GM21717 (cell line): ENCODE measurements at regions not wholly inside any gene's neighbourhood (a gene's known extent, or its start where the extent isn't known, plus 50 kb on each side); places are given as distances from the start of the nearest gene placed in this dataset.

ENCODE experiments used
- ATAC-seq: cut with Tn5 transposase; IDR thresholded peaks from one replicate; pipeline ENCODE4 v1.9.1; 2021; ENCODE audit warnings: mild to moderate bottlenecking, moderate library complexity; ENCODE audit not compliant: unreplicated experiment

DNA sequence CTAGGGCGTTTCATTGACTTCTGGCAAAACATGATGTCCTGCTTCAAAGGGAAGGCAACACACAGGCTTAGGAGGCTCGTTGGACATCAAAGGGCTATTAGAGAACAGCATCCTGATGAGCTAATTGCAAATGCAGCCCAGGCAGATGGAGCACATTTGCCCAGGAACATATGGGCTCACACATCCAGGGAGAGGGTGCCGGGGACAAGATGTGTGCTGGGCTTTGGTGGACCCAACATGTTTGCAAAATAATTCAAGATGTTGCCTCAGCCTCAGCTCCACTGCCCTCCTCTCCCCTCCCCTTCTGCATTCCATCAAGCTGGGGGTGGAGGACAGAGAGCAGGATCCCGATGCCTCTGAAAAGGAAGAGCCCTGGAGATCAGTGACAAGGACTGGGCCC lies 217.1 kb upstream of the ZMIZ1 start:
- no peak for ATAC-seq

DNA sequence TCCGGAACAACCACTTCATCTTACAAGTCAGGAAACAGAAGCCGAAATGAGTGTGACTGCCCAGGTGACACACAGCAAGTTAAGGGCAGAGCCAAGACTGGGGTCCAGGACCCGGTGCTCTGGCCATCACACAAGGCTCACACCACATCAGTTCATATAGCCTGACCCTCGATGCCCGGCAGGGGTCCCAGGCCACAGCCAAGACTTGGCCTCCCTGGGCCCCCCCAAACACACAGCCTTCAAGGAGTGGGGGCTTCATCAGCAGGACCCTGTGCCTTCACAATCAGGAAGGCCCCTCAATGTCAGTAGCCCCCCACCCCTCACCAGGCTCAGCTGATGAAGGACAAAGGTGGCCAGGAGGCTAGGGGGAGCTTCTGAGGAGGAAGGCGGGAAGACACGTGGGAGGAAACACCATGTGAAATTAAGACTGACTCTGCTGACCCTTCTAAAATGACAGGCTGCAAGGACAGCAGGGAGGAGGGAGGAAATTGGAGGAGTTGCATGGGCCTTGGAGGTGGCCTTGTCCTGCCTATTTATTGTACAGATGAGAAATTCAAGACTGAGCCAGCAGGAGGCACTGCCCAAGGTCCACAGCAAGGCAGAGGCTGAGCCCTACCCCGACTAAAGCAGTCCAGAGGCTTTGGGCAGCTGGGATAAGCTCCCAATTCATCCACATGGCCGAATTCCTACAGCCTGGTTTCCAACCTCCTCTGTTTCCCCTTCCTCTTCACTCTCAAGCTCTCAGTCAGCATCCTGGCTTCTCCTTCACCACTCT lies 216.1 kb upstream of the ZMIZ1 start:
- no peak for ATAC-seq

DNA sequence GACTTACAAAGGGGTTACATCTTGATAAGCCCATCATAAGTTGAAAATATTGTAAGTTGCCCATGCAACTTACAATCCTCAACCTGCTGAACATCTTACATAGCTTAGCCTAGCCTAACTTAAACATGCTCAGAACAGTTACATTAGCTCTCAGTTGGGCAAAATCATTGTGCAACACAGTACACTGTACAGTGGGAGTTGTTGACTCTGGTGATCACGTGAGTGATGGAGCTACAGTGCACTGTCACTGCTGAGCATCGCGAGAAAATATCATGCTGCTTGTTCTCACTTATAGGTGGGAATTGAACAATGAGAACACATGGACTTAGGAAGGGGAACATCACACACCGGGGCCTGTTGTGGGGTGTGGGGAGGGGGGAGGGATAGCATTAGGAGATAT lies 214.9 kb upstream of the ZMIZ1 start:
- no peak for ATAC-seq

DNA sequence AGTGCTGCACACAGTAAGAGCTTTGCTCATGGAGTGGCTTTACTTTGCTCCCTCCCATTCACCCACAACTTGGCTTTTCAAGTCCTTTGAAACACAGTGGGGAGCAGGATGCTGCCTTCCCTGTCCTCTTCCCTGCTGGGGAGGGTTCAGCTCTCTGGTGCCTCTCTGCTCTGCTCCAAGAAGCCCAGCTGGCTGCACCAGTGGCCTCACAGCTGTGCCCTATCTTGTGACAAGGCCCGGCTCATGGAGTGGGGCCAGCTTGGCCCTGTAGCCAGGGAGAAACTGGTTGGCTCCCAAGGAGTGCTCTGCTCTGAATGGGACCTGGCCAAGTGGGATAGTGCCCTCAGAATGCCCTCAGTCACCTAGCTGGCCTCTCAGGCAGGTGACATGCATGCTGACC lies 212.3 kb upstream of the ZMIZ1 start:
- no peak for ATAC-seq

DNA sequence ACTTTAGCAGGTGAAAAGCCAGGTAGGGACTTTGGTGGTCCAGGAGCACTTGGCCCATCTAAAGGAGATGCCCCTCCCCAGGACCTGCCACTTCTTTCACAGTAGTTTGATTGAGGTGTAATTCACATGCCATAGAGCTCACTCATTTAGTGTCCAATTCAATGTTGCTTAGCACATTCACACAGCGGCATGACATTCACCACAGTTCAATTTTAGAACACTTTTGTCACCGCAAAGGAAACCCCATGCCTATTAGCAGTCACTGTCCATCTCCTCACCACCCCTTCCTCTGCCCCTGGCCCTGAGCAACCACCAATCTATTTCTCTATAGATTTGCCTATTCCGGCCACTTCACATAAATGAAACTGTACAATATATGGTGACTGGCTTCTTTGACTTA lies 211.6 kb upstream of the ZMIZ1 start:
- ATAC-seq: no peak

DNA sequence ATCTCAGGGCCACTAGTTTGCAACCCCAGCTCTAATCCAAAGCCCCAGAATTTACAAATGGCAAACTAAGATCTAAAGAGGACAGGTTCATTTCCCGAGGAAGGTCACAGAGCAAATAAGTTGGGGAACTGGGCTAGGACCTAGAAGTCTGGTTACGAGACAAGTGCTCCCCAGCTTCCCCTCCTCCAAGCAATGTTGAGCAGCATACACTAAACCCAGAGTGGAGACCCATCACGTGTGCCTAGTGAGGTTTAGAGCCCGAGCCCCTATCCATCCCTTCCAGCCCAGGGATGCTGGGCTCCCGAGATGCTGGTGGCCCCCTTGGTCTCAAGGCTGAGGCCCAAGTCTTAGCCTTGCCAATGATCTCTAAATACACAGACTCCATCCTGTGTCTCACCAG lies 209.5 kb upstream of the ZMIZ1 start:
- ATAC-seq: no peak

DNA sequence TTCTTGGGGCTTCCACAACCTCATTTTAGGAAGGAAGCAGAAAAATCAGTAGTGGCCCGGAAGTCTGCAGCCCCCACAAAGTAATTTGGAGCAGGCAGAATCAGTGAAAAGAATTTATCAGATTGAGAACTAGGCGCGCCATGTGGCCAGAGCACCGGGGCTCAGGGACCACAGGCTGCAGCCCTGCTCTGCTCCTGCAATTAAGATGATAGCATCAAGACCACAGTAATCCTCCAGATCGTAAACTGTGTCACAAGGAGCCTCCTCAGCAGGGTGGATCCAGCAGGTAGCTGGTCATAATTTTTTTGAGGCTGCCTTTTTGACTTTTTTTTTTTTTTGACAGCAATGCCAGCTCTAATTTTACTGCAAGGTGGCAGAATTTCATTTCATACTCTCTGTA lies 209.0 kb upstream of the ZMIZ1 start:
- ATAC-seq: no peak

DNA sequence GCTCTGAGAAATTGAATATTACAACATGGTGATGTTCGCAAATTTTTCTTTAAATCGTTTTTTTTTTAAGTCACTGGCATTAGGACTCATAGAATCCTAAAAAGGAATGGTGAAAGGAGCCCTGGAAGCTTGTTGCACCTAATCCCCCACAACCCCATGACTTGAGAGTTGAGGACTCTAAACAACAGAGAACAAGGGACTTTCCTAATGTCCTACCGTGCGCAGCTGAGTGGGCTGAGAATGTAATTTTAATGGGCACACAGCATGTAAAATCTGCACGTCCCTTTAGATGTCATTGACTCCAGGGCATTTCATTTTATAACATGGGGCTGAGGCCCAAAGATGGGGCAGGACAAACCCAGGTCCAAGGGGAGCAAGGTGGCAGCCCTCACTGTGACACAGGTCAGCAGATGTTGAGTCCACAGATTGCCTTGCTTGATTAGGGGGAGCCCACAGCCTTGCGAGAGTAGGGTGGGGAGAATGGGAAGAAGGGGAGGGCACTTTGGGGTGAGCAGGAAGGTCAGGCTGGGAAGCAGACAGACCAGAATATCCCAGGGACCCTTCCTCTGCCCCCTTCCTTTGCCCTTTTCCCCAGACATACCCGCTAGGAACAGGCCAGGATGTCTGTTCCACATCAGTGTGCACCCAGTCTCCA lies 208.4 kb upstream of the ZMIZ1 start:
- no peak for ATAC-seq

DNA sequence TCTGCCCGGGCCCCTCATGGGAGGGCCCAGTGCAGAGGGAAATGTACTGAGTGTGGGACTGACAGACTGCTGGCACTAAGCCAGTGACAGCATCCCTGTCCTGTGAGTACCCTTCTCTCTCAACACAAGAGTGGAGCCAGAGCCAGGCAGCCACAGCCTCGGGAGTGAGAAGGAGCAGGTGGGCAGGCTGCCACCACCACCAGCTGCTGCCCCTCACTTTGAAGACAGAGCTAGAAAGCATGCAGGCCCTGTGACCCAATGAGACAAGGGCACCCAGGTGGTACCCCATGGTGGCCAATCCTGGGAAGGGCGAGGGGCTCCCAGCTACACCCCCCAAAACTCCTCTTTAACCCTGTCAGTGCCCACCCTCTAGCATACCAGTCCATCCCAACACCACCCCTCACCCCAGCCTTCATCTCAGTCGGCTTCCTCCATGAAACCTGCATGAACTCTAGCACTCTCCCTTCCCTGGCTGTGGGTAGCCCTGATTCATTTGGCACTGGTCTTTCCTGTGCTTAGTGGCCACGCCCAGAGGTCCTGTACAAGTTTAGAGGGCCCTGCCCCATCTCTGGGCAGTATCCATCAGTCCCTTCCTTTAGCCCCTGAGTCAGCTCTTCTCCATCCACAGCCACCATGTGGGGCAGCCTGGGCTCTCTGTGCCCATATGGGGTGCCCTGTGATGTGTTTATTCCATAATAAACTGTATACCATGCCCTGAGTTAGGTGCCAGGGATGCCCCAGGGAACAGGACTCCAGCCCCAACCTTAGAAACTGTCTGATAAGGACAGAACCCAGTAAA lies 207.0 kb upstream of the ZMIZ1 start:
- no peak for ATAC-seq

DNA sequence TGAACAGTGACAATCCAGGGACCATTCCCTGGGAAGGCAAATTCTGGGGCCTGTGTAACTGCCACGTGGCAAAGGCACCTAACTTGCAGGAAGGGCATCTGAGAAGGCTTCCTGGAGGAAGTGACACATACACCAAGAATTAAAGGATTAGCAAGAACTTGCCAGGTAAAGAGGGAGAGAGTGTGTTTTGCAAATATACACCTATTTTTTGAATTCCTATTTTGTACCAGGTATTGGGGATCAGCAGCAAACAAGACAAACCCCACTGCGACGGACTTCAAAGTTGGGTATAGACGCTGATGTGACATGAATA lies 206.5 kb upstream of the ZMIZ1 start:
- ATAC-seq: no peak

DNA sequence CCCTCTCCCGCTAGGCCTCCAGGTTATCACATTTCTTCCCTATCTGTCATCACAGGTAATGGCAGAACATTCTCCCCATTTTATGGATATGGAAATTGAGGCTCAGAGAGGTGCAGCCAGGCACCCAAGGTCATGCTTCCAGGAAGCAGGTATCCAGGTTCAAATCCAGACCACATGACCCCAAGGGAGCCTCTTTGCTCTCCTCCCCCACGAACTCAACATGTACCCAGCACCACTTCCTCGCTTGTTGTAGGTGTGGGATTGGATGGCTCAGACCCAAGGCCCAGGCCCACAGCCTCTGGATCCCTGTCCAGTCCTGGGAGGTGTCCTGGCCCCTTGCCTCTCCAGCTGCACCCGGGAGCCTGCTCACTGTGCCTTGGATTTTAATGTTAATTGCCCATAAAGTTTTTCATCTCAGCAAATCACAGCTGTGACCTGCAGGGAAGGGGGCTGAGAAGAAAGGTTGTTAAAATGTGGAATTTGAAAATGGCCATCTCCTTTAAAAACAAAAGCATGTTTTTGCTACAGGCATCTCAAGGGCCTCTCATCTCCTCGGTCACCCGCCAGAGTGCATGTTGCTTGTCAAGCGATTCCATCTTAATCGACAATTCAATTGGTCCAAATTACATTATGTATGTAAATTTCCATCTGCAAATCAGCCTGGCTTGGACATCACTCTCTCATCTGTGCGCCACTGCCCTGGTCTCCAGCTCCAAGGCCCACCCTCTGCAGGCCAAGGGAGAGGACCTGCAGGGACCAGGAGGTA lies 205.4 kb upstream of the ZMIZ1 start:
- ATAC-seq: no peak

DNA sequence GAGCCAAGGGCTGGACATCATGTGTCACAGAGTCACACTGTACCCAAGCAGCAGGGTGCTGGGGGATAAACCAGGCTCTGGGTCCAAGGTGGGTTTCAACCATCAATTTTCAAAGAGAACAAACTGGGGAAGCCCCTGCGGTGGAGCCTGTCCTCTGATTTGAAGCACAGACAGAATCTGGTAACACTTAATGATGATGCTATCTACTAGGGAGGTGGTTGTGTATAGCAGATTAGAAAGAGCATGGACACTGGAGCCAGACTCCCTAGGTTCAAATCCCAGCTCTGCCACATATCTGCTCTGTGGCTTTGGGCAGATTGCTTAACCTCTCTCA lies 204.9 kb upstream of the ZMIZ1 start:
- ATAC-seq: no peak

DNA sequence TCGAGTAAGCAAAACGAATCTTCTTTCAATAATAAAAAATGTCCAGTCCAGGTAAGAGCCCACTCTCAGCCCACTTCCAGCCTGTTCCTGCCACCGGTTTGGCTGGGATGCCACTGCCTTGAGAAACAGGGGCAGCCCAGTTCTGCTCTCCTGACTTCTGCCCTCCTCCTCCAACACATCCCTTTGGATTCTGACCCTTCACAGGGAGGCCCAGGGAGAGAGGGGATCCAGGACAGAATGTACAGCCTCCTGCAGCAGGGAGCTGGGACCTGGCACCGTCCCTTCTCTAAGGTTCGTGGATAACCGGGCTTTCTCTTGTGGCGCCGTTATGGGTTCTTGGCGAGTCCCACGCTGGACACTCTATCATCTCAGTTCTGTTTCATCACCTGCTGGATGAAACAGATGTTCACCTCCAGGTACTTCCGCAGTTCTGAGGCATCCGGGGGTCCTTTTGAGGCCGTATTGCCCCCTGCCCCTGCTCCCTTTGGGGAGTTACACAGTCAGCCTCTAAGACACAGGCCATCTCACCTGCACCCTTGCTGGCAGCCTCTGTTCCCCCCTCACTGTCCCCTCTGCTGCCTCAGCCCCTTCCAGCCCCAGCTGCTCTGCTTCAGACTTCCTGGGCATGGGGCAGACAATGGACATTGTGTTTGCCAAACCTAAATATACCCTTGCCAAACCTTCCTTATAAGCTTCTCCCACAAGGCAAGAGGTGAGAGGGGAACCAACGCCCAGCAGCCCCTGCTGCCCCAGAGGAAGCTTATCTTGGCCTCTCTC lies 203.8 kb upstream of the ZMIZ1 start:
- ATAC-seq: no peak

DNA sequence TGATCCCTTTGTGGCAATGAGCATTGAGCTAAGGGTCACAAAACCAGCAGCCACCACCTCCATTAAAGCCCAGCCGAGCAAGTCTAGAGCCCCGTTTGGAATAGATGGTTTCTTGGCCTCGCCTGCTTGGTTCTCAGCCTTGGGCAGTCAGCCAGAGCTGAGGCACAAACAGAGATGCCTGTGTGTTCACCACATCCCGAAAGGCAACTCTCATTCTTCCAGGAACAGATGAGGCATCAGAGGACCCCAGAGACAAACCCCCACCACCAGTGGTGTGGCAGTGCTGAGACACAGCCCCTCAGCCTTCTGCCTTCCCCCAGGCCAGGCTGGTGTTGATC lies 203.3 kb upstream of the ZMIZ1 start:
- ATAC-seq: no peak

DNA sequence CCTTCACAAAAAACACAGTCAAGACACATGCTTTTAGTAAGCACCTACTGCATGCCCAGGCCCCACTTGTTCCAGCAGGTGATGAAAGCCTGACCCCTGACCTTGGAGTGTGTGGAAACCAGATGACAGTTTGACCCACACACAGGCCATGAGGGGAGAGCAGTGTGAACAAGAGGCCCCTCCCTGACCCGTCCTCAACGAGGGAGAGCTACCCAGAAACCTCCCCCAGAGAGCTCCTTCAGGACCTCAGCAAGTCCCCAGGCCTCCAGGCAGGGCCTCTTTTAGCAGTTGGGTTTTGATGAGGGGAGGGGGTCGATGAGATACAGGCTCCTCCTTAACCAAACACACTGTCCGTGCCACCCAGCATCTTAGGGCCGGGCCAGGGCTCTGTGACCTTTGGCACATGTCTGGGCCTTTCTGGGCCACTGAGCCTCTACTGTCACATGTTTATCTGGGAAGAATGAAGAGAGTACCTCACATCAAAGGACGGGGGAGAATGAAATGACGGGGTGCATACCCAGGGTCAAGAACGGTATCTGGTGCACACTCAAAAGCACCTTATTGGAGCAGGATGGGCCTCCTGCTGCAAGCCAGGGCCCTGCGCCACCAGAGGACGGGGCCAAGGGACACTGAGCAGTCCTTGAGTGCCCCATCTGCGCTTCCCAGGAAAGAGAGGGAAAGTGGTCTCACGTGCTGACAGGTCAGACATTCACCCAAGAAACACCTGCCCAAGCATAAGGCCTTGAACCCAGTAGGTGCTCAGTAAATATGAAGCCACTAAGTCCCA lies 202.6 kb upstream of the ZMIZ1 start:
- ATAC-seq: no peak

DNA sequence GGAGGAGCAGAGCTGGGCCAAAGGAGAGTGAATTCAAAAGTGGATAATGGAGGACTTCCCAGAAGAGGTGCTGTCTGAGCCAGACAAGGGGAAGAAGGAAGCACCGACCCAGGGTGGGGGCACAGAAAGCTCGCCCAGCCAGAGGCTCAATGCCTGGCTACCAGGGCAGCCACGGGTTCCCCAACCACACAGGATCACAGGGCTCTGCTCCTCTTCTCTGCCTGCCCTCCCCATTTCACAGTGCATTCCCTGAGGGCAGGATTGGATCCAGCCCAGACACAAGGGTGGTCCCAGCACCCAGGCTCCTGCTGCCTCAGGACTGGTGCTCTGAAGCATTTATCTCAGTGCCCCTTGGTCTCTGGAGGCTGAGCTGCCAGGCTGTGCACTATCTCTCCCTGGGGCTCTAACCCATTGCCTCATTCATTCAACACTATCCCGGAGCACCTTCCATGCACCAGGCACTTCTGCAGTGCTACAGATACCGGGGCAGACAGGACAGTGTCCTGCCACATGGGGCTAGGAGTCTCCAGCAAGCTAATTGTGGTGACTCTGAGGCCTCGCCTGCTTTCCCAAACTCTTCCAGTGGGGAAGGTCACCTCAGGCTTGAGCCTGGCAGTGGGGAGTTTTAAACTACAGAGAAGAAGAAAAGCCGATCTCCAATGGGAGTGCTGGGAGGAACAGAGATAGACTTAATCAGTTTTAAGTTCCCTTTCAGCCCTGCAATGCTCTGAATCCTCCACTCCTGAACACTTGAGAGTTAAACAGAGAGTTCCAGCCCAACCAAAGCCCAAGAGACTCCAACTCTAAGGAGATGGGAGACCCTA lies 201.8 kb upstream of the ZMIZ1 start:
- no peak for ATAC-seq

DNA sequence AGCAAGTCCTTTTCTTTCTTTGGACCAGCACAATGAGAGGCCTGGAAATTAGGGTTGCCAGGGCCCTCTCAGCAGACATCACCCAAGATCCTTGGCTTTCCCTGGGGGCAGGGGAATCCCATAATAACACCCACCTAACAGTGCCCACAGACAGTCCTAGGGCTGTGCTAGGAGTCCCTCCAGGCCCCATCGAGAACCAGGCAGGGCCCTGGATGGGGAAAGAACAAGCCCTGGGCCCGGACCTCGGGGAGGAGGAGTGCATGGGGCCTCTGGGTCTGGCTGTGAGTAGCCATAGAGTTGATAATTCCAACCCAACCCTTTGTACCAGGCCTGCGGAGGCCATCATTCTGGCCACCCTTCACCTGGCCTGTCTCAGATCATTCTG lies 201.2 kb upstream of the ZMIZ1 start:
- no peak for ATAC-seq

DNA sequence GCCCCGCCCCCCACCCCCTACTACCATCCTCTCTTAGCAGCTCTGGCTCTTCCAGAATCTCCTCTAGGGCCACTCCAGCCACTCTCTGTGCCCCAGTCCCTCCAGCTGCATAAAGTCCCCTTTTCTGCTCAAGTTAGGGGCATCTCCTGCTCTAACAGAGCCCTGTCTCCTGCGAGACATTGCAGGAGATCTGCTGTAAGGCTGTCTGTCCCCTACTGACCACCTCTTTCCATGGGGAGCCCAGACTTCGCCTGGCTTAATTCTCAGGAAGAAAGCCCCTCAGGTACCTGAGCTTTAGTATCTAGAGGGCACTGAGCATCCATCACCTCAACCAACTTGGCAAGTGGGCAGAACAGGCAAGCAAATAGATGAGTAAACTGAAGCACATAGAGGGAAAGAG lies 200.7 kb upstream of the ZMIZ1 start:
- no peak for ATAC-seq

DNA sequence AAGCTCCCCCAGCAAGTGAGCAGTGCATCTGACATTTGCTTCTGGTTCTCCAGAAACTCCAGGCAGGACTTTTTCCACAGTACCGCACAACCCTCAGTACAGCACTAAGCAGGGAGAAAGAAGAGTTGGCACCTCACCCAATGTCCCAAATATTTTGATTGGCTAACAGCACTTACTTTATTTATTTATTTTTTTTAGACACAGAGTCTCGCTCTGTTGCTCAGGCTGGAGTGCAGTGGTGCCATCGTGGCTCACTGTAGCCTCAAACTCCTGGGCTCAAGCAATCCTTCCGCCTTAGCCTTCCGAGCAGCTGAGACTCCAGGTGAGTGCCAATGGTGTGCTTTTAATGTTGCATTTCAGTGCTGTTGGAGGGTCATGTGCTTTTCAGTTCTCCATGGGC lies 200.3 kb upstream of the ZMIZ1 start:
- no peak for ATAC-seq
